ENCODE measurements at regions not wholly inside any gene's neighbourhood (a gene's known extent, or its start where the extent isn't known, plus 50 kb on each side); places are given as distances from the start of the nearest gene placed in this dataset.

DNA sequence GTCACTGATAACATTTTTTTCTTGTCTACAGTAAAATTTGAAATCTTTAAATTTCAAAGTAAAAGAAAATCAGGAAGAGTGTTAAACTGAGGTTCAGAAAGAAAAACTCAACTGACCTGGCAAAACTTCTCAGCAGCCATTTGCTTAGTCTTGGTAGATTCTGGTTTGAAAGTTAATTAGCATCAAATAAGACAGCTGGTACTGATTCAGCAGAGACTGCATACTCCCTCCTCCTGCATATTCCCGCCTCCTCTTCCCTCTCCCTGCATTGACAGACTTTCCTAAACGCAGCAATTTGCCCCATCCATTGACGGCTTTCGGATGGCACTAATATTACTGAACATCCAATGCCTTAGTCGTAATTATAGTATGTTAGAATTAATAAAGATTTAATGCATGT is 520.8 kb downstream of the FLRT2 start:
- TF ChIP-seq, protein P1, sequence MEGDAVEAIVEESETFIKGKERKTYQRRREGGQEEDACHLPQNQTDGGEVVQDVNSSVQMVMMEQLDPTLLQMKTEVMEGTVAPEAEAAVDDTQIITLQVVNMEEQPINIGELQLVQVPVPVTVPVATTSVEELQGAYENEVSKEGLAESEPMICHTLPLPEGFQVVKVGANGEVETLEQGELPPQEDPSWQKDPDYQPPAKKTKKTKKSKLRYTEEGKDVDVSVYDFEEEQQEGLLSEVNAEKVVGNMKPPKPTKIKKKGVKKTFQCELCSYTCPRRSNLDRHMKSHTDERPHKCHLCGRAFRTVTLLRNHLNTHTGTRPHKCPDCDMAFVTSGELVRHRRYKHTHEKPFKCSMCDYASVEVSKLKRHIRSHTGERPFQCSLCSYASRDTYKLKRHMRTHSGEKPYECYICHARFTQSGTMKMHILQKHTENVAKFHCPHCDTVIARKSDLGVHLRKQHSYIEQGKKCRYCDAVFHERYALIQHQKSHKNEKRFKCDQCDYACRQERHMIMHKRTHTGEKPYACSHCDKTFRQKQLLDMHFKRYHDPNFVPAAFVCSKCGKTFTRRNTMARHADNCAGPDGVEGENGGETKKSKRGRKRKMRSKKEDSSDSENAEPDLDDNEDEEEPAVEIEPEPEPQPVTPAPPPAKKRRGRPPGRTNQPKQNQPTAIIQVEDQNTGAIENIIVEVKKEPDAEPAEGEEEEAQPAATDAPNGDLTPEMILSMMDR (IDR thresholded peaks at IDR 0.05), result no peak
- TF ChIP-seq EZH2phosphoT487 (IDR thresholded peaks at IDR 0.05), result no peak
- TF ChIP-seq EZH2 (IDR thresholded peaks at IDR 0.05), result no peak

Data from neural progenitor cell (in vitro differentiated cells).